ENCODE measurements at regions not wholly inside any gene's neighbourhood (a gene's known extent, or its start where the extent isn't known, plus 50 kb on each side); places are given as distances from the start of the nearest gene placed in this dataset.

DNA sequence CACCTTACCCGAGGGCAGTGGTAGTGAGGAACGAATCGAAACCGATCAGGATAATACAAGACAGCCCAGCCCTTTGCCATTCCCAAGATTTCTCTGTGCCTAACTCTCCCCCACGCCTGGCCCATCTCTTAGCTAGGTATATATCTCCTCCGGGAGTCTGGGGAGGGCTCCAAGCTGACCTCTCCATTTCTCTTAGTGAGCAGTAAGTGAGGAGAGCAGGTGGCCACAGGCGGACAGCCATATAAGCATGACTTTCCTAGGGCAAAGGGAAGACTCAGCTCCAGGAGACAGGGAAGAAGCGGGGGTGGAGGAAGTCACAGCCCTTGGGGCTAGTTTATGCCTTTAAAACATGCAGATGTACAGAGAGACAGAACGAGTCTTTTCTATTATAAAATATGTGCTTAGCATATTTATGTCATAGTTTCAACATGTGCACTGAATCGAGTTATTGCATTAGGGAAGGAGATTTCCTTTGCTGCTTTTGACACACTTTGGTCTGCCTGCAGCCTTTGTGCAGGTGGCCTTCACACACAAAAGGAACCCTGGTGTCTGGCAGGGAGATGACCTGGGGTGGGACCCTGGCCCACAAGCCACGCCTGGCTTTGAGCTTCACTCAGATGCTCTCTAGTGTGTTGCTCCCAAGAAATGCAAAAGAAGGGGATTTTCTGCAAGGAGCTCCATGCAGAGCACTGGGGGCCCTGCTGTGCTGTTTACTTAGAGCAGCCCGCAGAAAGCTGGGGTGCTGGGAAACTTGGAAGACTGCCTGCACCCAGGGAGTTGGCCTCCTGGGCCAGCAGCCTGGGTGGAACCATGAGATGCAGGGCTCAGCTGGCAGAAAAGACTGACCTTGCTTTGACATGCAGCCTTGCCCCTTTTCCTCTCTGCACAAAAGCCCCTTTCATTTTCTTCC, 613.3 kb downstream of the BCOR start:
- Mint-ChIP-seq H3K4me1 (peaks cover 7 to 8% of the 10 kb centered on the region in 2 experiments; a peak in 2 of 4 replicates), H3K9me3 (peaks cover 70 to 76% of the 10 kb centered on the region in 2 experiments), H3K27ac (no peak overlapping the region; a peak in 1 of 7 replicates), H3K27me3 (ENCODE audit: low read depth) (peaks cover 10% of the 10 kb centered on the region), H3K4me3 (no peak overlapping the region), H3K36me3 (ENCODE audit: insufficient read depth in 1 of 3, low read depth in 3 of 3) (peaks cover 2 to 4% (median 4%) of the 10 kb centered on the region in 3 experiments; a peak in 3 of 7 replicates)
- Histone ChIP-seq H3K79me2 (ENCODE audit: insufficient read depth, low read length) (no peaks in the 10 kb centered on the region), H4K8ac (replicated peaks; ENCODE audit: insufficient read length, low read depth, low read length) (no peak overlapping the region), H2BK20ac (ENCODE audit: low read depth, low read length, poor library complexity, severe bottlenecking) (no peak overlapping the region), H4K5ac (ENCODE audit: insufficient read length, low read depth, low read length) (no peak overlapping the region), H3K56ac (ENCODE audit: insufficient read length, low read depth, low read length) (no peak overlapping the region), H2BK12ac (ENCODE audit: insufficient read length, low read depth, low read length) (no peak overlapping the region), H3K79me1 (ENCODE audit: insufficient read depth, low read depth, low read length, poor library complexity, severe bottlenecking) (no peaks in the 10 kb centered on the region), H3K4me2 (ENCODE audit: insufficient read depth, insufficient read length, low read length) (no peak overlapping the region), H3K23me2 (ENCODE audit: insufficient read length, low read depth, low read length, poor library complexity, severe bottlenecking) (no peaks in the 10 kb centered on the region), H3K4ac (ENCODE audit: low read depth, low read length) (no peak overlapping the region), H2BK5ac (ENCODE audit: insufficient read length, low read length) (no peak overlapping the region), H3T11ph (ENCODE audit: low read length) (no peak overlapping the region), H3K14ac (ENCODE audit: insufficient read depth, low read length) (no peak overlapping the region), H3K27ac (ENCODE audit: insufficient read length, low read depth, low read length) (no peak overlapping the region), H3K9me3 (ENCODE audit: control insufficient read depth, low read depth, low read length) (no peaks in the 10 kb centered on the region), H2AFZ (ENCODE audit: low read length) (no peak overlapping the region), H3K9ac (ENCODE audit: extremely low read depth, insufficient read length, low read length) (no peak overlapping the region), H4K91ac (ENCODE audit: insufficient read length, low read depth, low read length) (no peak overlapping the region), H3K23ac (ENCODE audit: insufficient read length, low read depth, low read length) (no peak overlapping the region), H3K4me1 (ENCODE audit: insufficient read depth, low read length) (no peaks in the 10 kb centered on the region), H2BK15ac (ENCODE audit: low read depth, low read length) (no peak overlapping the region), H2AK5ac (ENCODE audit: insufficient read length, low read length) (no peak overlapping the region), H2BK120ac (ENCODE audit: low read depth, low read length, poor library complexity, severe bottlenecking) (no peak overlapping the region), H4K20me1 (ENCODE audit: control insufficient read depth, insufficient read depth, insufficient read length) (no peaks in the 10 kb centered on the region), H3K18ac (ENCODE audit: insufficient read length, low read depth, low read length) (no peak overlapping the region), H3K27me3 (ENCODE audit: insufficient read depth, low read length) (no peaks in the 10 kb centered on the region; the same call in 1 of the 2 replicates)
- TF ChIP-seq, protein P1, sequence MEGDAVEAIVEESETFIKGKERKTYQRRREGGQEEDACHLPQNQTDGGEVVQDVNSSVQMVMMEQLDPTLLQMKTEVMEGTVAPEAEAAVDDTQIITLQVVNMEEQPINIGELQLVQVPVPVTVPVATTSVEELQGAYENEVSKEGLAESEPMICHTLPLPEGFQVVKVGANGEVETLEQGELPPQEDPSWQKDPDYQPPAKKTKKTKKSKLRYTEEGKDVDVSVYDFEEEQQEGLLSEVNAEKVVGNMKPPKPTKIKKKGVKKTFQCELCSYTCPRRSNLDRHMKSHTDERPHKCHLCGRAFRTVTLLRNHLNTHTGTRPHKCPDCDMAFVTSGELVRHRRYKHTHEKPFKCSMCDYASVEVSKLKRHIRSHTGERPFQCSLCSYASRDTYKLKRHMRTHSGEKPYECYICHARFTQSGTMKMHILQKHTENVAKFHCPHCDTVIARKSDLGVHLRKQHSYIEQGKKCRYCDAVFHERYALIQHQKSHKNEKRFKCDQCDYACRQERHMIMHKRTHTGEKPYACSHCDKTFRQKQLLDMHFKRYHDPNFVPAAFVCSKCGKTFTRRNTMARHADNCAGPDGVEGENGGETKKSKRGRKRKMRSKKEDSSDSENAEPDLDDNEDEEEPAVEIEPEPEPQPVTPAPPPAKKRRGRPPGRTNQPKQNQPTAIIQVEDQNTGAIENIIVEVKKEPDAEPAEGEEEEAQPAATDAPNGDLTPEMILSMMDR (conservative IDR thresholded peaks at IDR 0.05), result no peak
- no peak for DNase-seq
- no CpG with 5 or more reads among the region's 12 CpGs for WGBS (ENCODE audit: extremely low coverage, insufficient read length, low lambda C conversion rate)

Measured in H9 (cell line).